GM19351 (cell line): ENCODE measurements at regions not wholly inside any gene's neighbourhood (a gene's known extent, or its start where the extent isn't known, plus 50 kb on each side); places are given as distances from the start of the nearest gene placed in this dataset.

Experiments
- ATAC-seq: cut with Tn5 transposase; IDR thresholded peaks from one replicate; pipeline ENCODE4 v1.9.1; 2021; ENCODE audit warnings: mild to moderate bottlenecking, moderate library complexity; ENCODE audit not compliant: unreplicated experiment

GRCh38 chr14:29030970-29031369 lies 264.4 kb downstream of the FOXG1 start:
- no peak for ATAC-seq

- no peak for ATAC-seq
Measured at GRCh38 chr14:29035134-29035533, 268.5 kb downstream of the FOXG1 start.

DNA sequence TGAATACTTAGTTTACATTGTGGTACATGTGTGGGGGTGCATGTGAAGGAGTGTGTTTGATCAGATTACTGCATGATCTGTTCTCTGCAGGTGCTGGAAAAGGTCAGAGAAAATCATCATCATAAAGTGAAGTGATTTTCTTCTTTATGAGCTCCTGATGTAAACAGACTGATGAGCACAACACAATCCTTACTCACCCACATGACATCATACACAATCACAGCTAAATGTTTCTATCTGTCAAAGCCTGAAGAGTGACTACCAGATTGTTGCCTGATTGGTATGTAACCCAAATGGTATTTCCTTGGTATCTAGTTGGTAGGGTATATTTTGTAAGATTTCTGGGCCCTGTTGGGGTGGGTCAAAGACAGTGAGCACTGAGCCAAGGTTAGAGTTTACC lies 270.8 kb downstream of the FOXG1 start:
- ATAC-seq: no peak

- ATAC-seq: no peak
Measured at GRCh38 chr14:29039171-29039570, 272.6 kb downstream of the FOXG1 start.

GRCh38 chr14:29042551-29042950 lies 276.0 kb downstream of the FOXG1 start:
- no peak for ATAC-seq

DNA sequence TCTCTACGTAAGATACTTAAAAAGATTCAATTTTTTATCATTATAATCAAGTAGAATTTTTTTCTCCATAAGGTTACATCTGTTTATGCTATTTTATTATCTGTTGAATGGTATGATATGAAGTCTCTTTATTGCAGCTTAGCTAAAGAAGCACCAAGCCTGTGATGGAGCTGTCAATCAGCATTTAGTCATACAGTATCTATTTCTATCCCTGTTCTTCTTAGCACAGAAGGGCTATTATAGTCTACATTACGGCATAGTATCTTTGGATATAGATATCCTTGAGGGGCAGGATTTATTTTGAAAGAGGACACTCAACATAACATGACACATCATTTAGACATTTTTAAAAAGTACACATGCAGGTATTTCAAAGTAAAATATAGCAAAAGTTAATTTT lies 277.1 kb downstream of the FOXG1 start:
- ATAC-seq: no peak

DNA sequence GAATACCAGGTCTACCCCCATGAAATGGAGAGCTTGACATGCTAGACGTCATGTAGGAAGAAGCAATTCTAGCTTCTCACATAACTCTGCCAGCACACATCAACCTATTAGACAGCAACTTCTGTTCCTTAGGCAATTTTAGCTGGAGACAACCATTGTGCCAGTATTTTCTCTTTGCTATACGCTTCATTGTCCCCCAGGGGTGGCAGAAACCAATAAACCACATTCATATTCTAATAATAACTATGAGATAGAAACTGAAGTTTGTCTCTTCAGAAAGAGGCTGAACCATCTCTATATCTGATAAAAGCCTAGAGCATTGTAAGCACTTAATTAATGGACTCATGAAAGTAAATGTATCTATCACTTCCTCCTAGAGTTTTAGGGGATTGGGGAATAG lies 278.6 kb downstream of the FOXG1 start:
- no peak for ATAC-seq

- ATAC-seq: no peak
Measured at GRCh38 chr14:29054119-29054518, 287.5 kb downstream of the FOXG1 start.

GRCh38 chr14:29056041-29056566 lies 289.5 kb downstream of the FOXG1 start:
- ATAC-seq: no peak

DNA sequence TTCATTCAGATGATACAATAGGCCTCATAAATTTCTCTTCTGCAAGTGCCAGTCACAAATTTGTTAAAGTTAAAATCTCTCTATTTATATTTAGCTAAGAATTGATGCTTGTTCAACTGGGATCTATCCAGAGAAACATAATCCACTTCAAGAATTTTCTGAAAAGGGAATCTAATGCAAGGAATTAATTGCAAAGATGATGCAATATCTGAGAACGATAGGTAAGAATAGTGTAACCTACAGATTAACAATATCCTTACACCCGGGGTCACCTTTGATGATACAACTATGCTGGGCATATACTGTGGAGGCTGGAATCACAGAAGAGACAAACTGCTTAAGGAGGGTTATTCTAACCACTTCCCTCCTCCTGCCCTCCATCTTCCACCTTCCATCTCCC lies 295.1 kb downstream of the FOXG1 start:
- ATAC-seq: no peak

DNA sequence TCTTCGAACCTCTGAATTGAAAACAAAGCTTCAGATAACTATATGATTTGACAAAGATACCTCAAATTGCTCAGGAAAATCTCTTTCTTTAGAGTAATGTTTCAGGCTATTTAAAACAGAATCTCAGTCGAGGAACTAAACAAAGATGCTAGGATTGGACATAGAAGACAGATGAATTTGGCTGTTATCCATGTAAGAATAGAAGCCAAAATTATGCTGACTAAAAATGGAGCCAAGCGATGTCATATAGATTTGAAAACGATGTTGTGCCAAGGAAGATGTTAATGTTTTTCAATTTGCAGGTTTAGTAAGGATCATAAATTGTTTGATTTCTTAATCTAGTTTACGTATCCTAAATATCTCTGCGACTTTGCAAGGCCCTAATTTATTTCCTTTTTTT lies 295.9 kb downstream of the FOXG1 start:
- ATAC-seq: no peak

DNA sequence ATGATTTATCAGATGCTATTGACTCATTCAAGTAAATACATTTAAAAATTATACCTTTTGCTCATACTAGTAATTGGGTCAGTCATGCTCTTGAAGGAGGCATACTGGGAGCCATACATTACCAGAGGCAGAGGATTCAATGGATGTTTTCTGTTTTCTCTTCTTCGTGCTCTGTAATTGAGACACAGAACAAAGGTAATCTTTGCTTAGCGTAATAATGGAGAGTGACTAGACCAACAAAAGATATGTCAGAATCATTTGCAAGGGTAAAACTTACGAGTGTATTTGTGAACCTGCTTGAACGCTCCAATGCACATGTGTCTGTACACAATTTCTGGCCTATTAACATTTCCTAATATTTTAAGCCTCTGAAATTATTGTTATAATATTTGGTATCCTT lies 296.4 kb downstream of the FOXG1 start:
- ATAC-seq: no peak

GRCh38 chr14:29064305-29064900 lies 297.8 kb downstream of the FOXG1 start:
- no peak for ATAC-seq

GRCh38 chr14:29069228-29069627 lies 302.6 kb downstream of the FOXG1 start:
- no peak for ATAC-seq

DNA sequence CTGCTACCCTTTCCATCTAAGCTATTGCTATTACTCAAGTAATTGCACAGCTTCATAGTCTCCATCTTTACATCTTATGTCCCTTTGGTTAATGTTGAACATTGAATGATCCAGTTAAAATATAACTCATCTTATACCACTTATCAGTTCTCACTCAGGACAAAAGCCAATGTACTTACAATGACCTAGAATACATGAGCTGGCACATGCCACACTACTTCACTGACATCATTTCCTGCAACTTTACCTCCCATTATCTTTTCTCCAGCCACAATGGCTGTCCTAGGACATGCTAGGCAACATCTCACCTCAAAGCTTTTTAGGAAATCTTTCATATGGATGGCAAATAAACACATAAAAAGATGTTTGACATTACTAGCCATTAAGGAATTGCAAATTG lies 309.2 kb downstream of the FOXG1 start:
- no peak for ATAC-seq

- no peak for ATAC-seq
Measured at GRCh38 chr14:29077916-29078315, 311.3 kb downstream of the FOXG1 start.

DNA sequence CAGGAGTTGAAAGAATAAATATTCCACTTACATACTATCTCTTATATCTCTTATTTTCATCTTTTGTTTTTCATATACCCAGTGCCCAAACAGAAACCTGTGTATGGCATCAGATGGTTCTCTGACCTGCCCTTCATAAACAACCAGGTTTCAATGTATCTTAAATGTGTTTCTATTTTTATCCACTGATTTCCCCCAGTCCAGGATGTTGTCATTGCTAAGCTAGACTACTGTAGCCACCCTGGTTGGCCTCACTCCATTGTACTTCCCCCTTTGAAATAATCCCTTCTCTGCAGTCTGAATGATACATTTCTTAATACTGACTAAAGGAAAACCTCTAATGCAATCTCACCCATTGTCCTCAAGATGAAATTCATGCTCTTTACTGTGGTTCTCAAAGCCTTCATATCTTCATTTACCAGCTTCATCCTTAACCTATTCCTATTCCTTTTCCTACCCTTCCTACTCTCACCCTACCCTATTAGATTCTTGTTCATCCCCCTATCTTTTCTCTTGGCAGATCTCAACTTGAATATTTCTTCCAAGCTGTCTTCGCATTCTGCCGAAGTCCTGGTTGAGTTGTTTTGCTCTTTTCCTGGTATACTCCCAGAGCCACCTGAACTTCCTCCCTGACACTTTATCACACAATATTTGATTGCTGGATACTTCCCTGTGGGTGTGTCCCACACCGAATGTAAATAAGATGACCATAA lies 312.4 kb downstream of the FOXG1 start:
- ATAC-seq: no peak

DNA sequence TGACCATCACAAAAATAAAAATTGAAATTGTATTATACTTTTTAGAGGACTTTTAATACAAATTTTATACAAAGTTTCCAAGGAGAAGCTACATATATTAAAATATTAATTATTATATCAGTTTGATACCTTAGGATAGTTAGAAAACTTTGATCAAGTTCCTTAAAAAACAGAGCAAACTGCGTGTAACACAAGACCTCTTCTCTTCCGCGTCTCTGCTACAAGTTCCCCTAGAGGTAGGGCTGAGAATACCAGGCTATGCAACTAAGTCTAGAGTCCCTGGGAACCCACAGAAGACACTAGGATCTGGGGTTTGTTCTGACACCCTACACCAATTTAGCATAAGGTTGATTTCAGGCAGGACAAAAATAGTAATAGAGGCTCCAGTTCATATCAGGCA lies 319.0 kb downstream of the FOXG1 start:
- ATAC-seq: no peak

- no peak for ATAC-seq
Measured at GRCh38 chr14:29089849-29090248, 323.3 kb downstream of the FOXG1 start.

DNA sequence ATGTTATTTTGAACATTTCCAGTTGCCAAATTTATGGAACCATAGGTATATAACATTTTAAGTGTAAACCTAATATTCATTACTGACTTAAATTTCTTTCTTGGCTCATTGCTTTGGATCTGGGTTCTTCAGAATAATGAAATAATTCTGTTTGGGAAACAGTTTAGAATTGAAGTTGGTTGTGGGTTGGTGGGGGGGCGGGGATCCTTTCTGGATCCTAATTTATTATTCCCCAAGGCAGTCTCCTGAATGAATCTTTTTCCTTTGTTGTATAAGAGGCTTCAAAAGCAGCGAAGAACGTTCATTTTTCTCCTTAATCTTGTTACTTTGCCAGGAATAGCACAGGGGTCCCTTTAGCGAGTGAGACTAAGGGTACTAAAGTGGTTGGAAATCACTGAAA lies 325.5 kb downstream of the FOXG1 start:
- no peak for ATAC-seq

GRCh38 chr14:29097476-29097875 lies 330.9 kb downstream of the FOXG1 start:
- no peak for ATAC-seq

- ATAC-seq: no peak
Measured at GRCh38 chr14:29098656-29099055, 332.1 kb downstream of the FOXG1 start.

- ATAC-seq: no peak
Measured at GRCh38 chr14:29102266-29102665, 335.7 kb downstream of the FOXG1 start.
